ENCODE measurements at regions not wholly inside any gene's neighbourhood (a gene's known extent, or its start where the extent isn't known, plus 50 kb on each side); places are given as distances from the start of the nearest gene placed in this dataset.
"Not testable (repeated sequence)": the region's sequence is repeated elsewhere in the genome, so short reads cannot be mapped to it uniquely, and the experiment has no call there.

GRCh38 chr1:69077633-69078032 lies 490.1 kb upstream of the LRRC7 start:
- no peak for DNase-seq (ENCODE audit: low spot score)

GRCh38 chr1:69081668-69082067 lies 486.1 kb upstream of the LRRC7 start:
- no peak for DNase-seq (ENCODE audit: low spot score)

- no peak for DNase-seq (ENCODE audit: low spot score)
Measured at GRCh38 chr1:69082312-69082711, 485.4 kb upstream of the LRRC7 start.

- no peak for DNase-seq (ENCODE audit: low spot score)
Measured at GRCh38 chr1:69086148-69086547, 481.6 kb upstream of the LRRC7 start.

GRCh38 chr1:69088571-69088970 lies 479.2 kb upstream of the LRRC7 start:
- DNase-seq (ENCODE audit: low spot score), result no peak

- DNase-seq (ENCODE audit: low spot score), result no peak
Measured at GRCh38 chr1:69090170-69090569, 477.6 kb upstream of the LRRC7 start.

- DNase-seq (ENCODE audit: low spot score), result no peak
Measured at GRCh38 chr1:69090752-69091151, 477.0 kb upstream of the LRRC7 start.

- DNase-seq (ENCODE audit: low spot score), result not testable (repeated sequence)
Measured at GRCh38 chr1:69102058-69102457, 465.7 kb upstream of the LRRC7 start.

GRCh38 chr1:69103213-69103612 lies 464.5 kb upstream of the LRRC7 start:
- no peak for DNase-seq (ENCODE audit: low spot score)

GRCh38 chr1:69103705-69104385 lies 463.9 kb upstream of the LRRC7 start:
- DNase-seq (ENCODE audit: low spot score), result no peak

GRCh38 chr1:69104894-69105293 lies 462.8 kb upstream of the LRRC7 start:
- no peak for DNase-seq (ENCODE audit: low spot score)

- DNase-seq (ENCODE audit: low spot score), result no peak
Measured at GRCh38 chr1:69109277-69109676, 458.4 kb upstream of the LRRC7 start.

GRCh38 chr1:69110851-69111250 lies 456.9 kb upstream of the LRRC7 start:
- no peak for DNase-seq (ENCODE audit: low spot score)

- DNase-seq (ENCODE audit: low spot score), result not testable (repeated sequence)
Measured at GRCh38 chr1:69120126-69120741, 447.5 kb upstream of the LRRC7 start.

- no peak for DNase-seq (ENCODE audit: low spot score)
Measured at GRCh38 chr1:69120817-69121216, 446.9 kb upstream of the LRRC7 start.

GRCh38 chr1:69121723-69122122 lies 446.0 kb upstream of the LRRC7 start:
- DNase-seq (ENCODE audit: low spot score), result no peak

- DNase-seq (ENCODE audit: low spot score), result no peak
Measured at GRCh38 chr1:69122373-69122772, 445.3 kb upstream of the LRRC7 start.

- no peak for DNase-seq (ENCODE audit: low spot score)
Measured at GRCh38 chr1:69123486-69123885, 444.2 kb upstream of the LRRC7 start.

- no peak for DNase-seq (ENCODE audit: low spot score)
Measured at GRCh38 chr1:69126796-69127195, 440.9 kb upstream of the LRRC7 start.

GRCh38 chr1:69128204-69128603 lies 439.5 kb upstream of the LRRC7 start:
- no peak for DNase-seq (ENCODE audit: low spot score)

GRCh38 chr1:69129538-69129937 lies 438.2 kb upstream of the LRRC7 start:
- DNase-seq (ENCODE audit: low spot score), result no peak

- no peak for DNase-seq (ENCODE audit: low spot score)
Measured at GRCh38 chr1:69138172-69138571, 429.6 kb upstream of the LRRC7 start.

- DNase-seq (ENCODE audit: low spot score), result no peak
Measured at GRCh38 chr1:69139007-69139406, 428.7 kb upstream of the LRRC7 start.

GRCh38 chr1:69146303-69146702 lies 421.4 kb upstream of the LRRC7 start:
- no peak for DNase-seq (ENCODE audit: low spot score)

Data from kidney capillary endothelial cell (primary cell).